ENCODE measurements at regions not wholly inside any gene's neighbourhood (a gene's known extent, or its start where the extent isn't known, plus 50 kb on each side); places are given as distances from the start of the nearest gene placed in this dataset.

GRCh38 chr17:11144358-11145233 lies 96.4 kb upstream of the SHISA6 start:
- H3K4me3 ChIP-seq (ENCODE audit: control insufficient read depth, low read depth, low read length): no peak overlapping the region
- TF ChIP-seq, protein P1, sequence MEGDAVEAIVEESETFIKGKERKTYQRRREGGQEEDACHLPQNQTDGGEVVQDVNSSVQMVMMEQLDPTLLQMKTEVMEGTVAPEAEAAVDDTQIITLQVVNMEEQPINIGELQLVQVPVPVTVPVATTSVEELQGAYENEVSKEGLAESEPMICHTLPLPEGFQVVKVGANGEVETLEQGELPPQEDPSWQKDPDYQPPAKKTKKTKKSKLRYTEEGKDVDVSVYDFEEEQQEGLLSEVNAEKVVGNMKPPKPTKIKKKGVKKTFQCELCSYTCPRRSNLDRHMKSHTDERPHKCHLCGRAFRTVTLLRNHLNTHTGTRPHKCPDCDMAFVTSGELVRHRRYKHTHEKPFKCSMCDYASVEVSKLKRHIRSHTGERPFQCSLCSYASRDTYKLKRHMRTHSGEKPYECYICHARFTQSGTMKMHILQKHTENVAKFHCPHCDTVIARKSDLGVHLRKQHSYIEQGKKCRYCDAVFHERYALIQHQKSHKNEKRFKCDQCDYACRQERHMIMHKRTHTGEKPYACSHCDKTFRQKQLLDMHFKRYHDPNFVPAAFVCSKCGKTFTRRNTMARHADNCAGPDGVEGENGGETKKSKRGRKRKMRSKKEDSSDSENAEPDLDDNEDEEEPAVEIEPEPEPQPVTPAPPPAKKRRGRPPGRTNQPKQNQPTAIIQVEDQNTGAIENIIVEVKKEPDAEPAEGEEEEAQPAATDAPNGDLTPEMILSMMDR (conservative IDR thresholded peaks at IDR 0.05; ENCODE audit: control insufficient read depth, insufficient read depth, low read depth, low read length): peak; percentile 56
- DNase-seq (ENCODE audit: low read depth): peak; percentile 56

GRCh38 chr17:11142231-11142630 lies 98.8 kb upstream of the SHISA6 start:
- no peak for DNase-seq (ENCODE audit: low read depth)
- no peak overlapping the region for H3K4me3 ChIP-seq (ENCODE audit: control insufficient read depth, low read depth, low read length)
- TF ChIP-seq, protein P1 (conservative IDR thresholded peaks at IDR 0.05; ENCODE audit: control insufficient read depth, insufficient read depth, low read depth, low read length): no peak

DNA sequence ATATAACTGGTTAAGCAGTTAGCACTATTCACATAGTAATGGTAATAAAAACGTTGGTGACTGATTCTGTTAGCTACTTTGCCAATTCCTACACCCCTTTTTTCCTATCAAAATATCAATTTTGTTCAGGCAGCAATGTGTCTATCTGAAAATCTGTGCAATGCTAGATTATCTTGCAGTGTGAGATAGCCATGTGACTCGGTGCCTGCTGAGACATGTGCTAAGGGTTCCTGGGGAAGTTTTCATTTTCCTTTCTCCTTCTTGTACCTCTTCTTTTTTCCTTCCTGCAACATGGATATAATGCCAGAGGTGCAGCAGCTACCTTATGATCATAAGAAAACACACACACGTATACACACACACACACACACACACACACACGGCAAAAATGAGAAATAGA lies 100.5 kb upstream of the SHISA6 start:
- TF ChIP-seq, protein P1 (conservative IDR thresholded peaks at IDR 0.05; ENCODE audit: control insufficient read depth, insufficient read depth, low read depth, low read length): no peak
- H3K4me3 ChIP-seq (ENCODE audit: control insufficient read depth, low read depth, low read length): no peak overlapping the region
- no peak for DNase-seq (ENCODE audit: low read depth)

DNA sequence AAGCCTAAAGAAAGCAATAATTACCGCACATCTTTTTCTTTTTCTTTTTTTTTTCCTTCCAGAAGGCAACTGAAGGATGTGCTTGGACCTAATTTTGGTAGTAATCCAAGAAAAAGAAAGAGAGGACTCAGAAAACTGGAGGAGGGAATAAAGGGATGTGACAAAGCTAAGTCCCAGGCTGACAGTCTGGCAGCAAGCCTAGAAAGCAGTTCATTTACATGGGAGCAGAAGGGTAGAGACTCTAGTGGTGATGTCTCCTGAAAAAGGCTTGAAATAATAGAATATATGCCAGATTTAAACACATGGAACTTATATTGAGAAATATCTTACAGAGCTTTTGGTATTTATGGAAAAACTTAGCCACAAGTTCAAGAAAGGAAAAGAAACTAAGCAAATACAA lies 101.0 kb upstream of the SHISA6 start:
- TF ChIP-seq, protein P1 (conservative IDR thresholded peaks at IDR 0.05; ENCODE audit: control insufficient read depth, insufficient read depth, low read depth, low read length): no peak
- no peak for DNase-seq (ENCODE audit: low read depth)
- no peak overlapping the region for H3K4me3 ChIP-seq (ENCODE audit: control insufficient read depth, low read depth, low read length)

DNA sequence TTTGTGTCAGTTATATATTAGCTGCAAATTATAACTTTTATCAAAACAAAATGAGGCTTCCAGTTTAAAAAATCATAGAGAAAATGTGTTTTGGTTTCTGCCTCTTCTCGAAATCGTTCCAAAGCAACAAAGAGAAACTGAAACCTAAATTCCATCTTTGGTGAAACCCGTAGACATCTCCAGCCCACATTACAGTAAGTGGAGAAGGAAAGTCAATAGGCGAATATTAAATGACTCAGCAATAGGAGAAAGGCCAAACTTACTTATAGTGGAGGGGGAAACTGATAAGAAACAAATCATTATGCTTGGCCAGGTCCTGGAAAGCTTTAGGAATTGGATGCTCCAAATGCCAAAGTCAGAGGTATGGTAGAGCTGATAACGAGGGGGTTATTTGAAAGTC lies 103.0 kb upstream of the SHISA6 start:
- TF ChIP-seq, protein P1 (conservative IDR thresholded peaks at IDR 0.05; ENCODE audit: control insufficient read depth, insufficient read depth, low read depth, low read length): no peak
- no peak overlapping the region for H3K4me3 ChIP-seq (ENCODE audit: control insufficient read depth, low read depth, low read length)
- peak; percentile 2 for DNase-seq (ENCODE audit: low read depth)

DNA sequence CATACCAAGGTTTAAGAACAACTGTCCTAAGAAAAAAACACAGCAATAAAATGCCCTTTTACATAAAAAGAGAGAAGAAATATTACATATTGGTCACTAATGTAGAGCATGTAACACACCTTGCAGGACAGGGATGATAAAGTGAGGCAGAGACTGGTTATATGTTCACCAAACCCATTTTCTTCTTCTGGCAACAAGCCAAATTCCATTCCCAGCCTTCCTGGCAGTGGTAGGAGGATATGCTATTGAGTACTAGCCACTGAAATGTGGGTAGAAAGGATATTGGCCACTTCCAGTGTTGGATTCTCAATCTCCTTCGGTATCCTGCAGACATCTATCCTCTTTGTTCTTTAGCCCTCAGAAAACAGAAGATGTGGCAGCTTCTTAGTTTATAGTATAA lies 105.2 kb upstream of the SHISA6 start:
- no peak for DNase-seq (ENCODE audit: low read depth)
- TF ChIP-seq, protein P1 (conservative IDR thresholded peaks at IDR 0.05; ENCODE audit: control insufficient read depth, insufficient read depth, low read depth, low read length): no peak
- H3K4me3 ChIP-seq (ENCODE audit: control insufficient read depth, low read depth, low read length): no peak overlapping the region

All from fibroblast of mammary gland (primary cell).